ENCODE measurements at regions not wholly inside any gene's neighbourhood (a gene's known extent, or its start where the extent isn't known, plus 50 kb on each side); places are given as distances from the start of the nearest gene placed in this dataset.

DNA sequence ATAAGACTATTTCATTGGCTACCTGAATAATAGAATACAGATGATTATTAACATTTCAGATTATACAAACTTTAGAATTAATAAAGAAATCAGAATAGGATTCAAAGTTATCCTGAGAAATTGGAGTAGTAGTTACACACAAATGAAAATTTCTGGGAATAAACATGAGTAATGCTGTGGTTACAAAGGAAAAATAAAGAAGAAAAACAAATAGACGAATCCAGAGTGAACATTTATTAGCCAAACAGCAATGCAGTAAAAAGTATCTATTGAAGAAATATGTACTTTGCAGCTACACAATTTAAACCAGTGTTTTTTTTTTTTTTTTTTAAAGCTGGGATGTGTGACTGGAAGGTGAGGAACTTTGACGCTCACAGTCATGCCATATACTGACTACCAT is 1159.2 kb downstream of the TUSC7 start:
- TF ChIP-seq, protein P1, sequence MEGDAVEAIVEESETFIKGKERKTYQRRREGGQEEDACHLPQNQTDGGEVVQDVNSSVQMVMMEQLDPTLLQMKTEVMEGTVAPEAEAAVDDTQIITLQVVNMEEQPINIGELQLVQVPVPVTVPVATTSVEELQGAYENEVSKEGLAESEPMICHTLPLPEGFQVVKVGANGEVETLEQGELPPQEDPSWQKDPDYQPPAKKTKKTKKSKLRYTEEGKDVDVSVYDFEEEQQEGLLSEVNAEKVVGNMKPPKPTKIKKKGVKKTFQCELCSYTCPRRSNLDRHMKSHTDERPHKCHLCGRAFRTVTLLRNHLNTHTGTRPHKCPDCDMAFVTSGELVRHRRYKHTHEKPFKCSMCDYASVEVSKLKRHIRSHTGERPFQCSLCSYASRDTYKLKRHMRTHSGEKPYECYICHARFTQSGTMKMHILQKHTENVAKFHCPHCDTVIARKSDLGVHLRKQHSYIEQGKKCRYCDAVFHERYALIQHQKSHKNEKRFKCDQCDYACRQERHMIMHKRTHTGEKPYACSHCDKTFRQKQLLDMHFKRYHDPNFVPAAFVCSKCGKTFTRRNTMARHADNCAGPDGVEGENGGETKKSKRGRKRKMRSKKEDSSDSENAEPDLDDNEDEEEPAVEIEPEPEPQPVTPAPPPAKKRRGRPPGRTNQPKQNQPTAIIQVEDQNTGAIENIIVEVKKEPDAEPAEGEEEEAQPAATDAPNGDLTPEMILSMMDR (IDR thresholded peaks at IDR 0.05 in 8 of 11, conservative IDR thresholded peaks at IDR 0.05 in 3 of 11): no peak
- TF ChIP-seq POLR2A (IDR thresholded peaks at IDR 0.05) (no peak), POLR2AphosphoS5 (IDR thresholded peaks at IDR 0.05) (no peak)

All from spleen (tissue), 7 donors.